ENCODE measurements at regions not wholly inside any gene's neighbourhood (a gene's known extent, or its start where the extent isn't known, plus 50 kb on each side); places are given as distances from the start of the nearest gene placed in this dataset.

- H3K9me3 ChIP-seq (ENCODE audit: low read length), result no peaks in the 10 kb centered on the region
- H3K27ac ChIP-seq (ENCODE audit: low read length), result no peak overlapping the region
- H3K4me3 ChIP-seq (ENCODE audit: low read length), result peak overlapping the region; percentile 48
- no peaks in the 10 kb centered on the region for H3K27me3 ChIP-seq (ENCODE audit: insufficient read depth, low read depth, low read length)
- H3K4me2 ChIP-seq (ENCODE audit: low read length), result peak overlapping the region; percentile 9
- H4K20me1 ChIP-seq (ENCODE audit: insufficient read depth), result no peaks in the 10 kb centered on the region
- no peaks in the 10 kb centered on the region for H3K79me2 ChIP-seq (replicated peaks; ENCODE audit: insufficient read depth, low read length)
- H3K36me3 ChIP-seq (ENCODE audit: insufficient read depth, low read length), result no peaks in the 10 kb centered on the region
- no peaks in the 10 kb centered on the region for H3K9me2 ChIP-seq (ENCODE audit: insufficient read depth, low read length)
- H3F3A ChIP-seq (ENCODE audit: insufficient read depth, low read length, poor library complexity, severe bottlenecking), result no peaks in the 10 kb centered on the region
- no peak overlapping the region for H3K9ac ChIP-seq (ENCODE audit: low read length)
- TF ChIP-seq POLR2AphosphoS5 (IDR thresholded peaks at IDR 0.05), result peak; percentile 39
- TF ChIP-seq EZH2 (IDR thresholded peaks at IDR 0.05; ENCODE audit: borderline replicate concordance, insufficient read depth, low read length, poor library complexity, severe bottlenecking), result no peak
- TF ChIP-seq EP300 (conservative IDR thresholded peaks at IDR 0.05; ENCODE audit: poor library complexity, severe bottlenecking), result peak; percentile 69
- H2AFZ ChIP-seq (ENCODE audit: low read depth, low read length), result no peak overlapping the region
Observed at GRCh38 chr6:94478133-94479005, 1059.0 kb upstream of the EPHA7 start.

- Histone ChIP-seq H3K9me3 (ENCODE audit: low read length) (no peaks in the 10 kb centered on the region), H3K9ac (ENCODE audit: low read length) (no peak overlapping the region), H3K4me2 (ENCODE audit: low read length) (no peak overlapping the region), H3K4me3 (ENCODE audit: low read length) (no peak overlapping the region), H3K27me3 (ENCODE audit: insufficient read depth, low read depth, low read length) (no peaks in the 10 kb centered on the region), H3K36me3 (ENCODE audit: insufficient read depth, low read length) (no peaks in the 10 kb centered on the region), H2AFZ (ENCODE audit: low read depth, low read length) (no peak overlapping the region), H3F3A (ENCODE audit: insufficient read depth, low read length, poor library complexity, severe bottlenecking) (no peaks in the 10 kb centered on the region), H3K79me2 (replicated peaks; ENCODE audit: insufficient read depth, low read length) (no peaks in the 10 kb centered on the region), H3K9me2 (ENCODE audit: insufficient read depth, low read length) (no peaks in the 10 kb centered on the region), H3K27ac (ENCODE audit: low read length) (no peak overlapping the region), H4K20me1 (ENCODE audit: insufficient read depth) (no peaks in the 10 kb centered on the region)
- TF ChIP-seq EZH2 (IDR thresholded peaks at IDR 0.05; ENCODE audit: borderline replicate concordance, insufficient read depth, low read length, poor library complexity, severe bottlenecking) (no peak), CTCF (IDR thresholded peaks at IDR 0.05; ENCODE audit: poor library complexity, severe bottlenecking) (no peak), MXI1 (conservative IDR thresholded peaks at IDR 0.05; ENCODE audit: poor library complexity, severe bottlenecking) (no peak), POLR2AphosphoS5 (IDR thresholded peaks at IDR 0.05) (no peak), REST (IDR thresholded peaks at IDR 0.05; ENCODE audit: borderline replicate concordance) (no peak), EP300 (conservative IDR thresholded peaks at IDR 0.05; ENCODE audit: poor library complexity, severe bottlenecking) (no peak), RAD21 (conservative IDR thresholded peaks at IDR 0.05) (no peak), SMC3 (conservative IDR thresholded peaks at IDR 0.05; ENCODE audit: poor library complexity) (no peak), TAF1 (IDR thresholded peaks at IDR 0.05; ENCODE audit: low read depth) (no peak)
Observed at GRCh38 chr6:94468830-94469229, 1049.5 kb upstream of the EPHA7 start.

Data from neural cell (in vitro differentiated cells).